ENCODE measurements at regions not wholly inside any gene's neighbourhood (a gene's known extent, or its start where the extent isn't known, plus 50 kb on each side); places are given as distances from the start of the nearest gene placed in this dataset.

DNA sequence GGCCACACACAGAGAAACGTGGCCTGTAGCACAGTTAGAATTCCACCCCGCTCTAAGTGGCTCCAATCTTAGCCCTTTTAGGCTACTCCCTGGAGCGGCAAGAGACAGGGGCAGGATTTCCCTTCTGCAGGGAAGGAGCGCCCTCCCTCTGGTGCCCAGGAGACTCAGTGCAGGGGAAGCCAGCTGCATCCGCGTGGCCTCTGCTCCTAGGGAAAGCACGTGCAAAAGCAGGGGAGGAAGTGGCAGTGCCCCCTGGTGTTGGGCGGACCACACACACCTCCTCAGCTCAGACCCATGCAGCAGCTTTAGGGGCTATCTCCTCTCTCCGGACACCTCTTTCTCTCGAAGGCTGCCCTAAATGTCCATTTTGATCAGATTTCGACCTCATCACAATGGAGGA lies 50.0 kb downstream of the SPRING1 start:
- Histone ChIP-seq H3K27me3 (replicated peaks) (no peaks in the 10 kb centered on the region), H3K27ac (no peak overlapping the region), H3K4me3 (ENCODE audit: low read depth, low read length) (no peak overlapping the region), H3K36me3 (replicated peaks) (no peaks in the 10 kb centered on the region)
- TF ChIP-seq, protein P1, sequence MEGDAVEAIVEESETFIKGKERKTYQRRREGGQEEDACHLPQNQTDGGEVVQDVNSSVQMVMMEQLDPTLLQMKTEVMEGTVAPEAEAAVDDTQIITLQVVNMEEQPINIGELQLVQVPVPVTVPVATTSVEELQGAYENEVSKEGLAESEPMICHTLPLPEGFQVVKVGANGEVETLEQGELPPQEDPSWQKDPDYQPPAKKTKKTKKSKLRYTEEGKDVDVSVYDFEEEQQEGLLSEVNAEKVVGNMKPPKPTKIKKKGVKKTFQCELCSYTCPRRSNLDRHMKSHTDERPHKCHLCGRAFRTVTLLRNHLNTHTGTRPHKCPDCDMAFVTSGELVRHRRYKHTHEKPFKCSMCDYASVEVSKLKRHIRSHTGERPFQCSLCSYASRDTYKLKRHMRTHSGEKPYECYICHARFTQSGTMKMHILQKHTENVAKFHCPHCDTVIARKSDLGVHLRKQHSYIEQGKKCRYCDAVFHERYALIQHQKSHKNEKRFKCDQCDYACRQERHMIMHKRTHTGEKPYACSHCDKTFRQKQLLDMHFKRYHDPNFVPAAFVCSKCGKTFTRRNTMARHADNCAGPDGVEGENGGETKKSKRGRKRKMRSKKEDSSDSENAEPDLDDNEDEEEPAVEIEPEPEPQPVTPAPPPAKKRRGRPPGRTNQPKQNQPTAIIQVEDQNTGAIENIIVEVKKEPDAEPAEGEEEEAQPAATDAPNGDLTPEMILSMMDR (IDR thresholded peaks at IDR 0.05; ENCODE audit: low read depth, low read length, missing control alignments): peak; percentile 57
- no peak for DNase-seq
- in situ Hi-C loops (cut with HindIII; ENCODE audit: low pct_ligation_motif_present, low sequenced_read_pairs): no loop called here

DNA sequence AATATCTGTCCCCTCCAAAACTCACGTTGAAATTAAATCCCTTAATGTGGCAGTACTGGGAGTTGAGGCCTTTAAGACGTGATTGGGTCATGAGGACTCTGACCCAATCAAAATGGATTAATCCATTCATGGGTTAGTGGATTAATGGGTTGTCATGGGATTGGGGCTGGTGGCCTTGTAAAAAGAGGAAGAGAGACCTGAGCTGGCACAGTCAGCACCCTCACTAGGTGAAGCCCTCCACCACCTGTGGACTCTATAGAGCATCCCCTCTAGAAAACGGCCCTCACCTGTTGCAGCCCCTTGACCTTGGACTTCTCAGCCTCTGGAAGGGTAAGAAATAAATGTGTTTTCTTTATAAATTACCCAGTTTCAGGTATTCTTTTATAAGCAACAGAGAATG lies 53.0 kb downstream of the SPRING1 start:
- Histone ChIP-seq H3K27me3 (replicated peaks) (no peaks in the 10 kb centered on the region), H3K4me3 (ENCODE audit: low read depth, low read length) (no peak overlapping the region), H3K27ac (no peak overlapping the region), H3K36me3 (replicated peaks) (no peaks in the 10 kb centered on the region)
- no peak for DNase-seq
- in situ Hi-C loops (cut with HindIII; ENCODE audit: low pct_ligation_motif_present, low sequenced_read_pairs): no loop called here
- TF ChIP-seq, protein P1 (IDR thresholded peaks at IDR 0.05; ENCODE audit: low read depth, low read length, missing control alignments): no peak

DNA sequence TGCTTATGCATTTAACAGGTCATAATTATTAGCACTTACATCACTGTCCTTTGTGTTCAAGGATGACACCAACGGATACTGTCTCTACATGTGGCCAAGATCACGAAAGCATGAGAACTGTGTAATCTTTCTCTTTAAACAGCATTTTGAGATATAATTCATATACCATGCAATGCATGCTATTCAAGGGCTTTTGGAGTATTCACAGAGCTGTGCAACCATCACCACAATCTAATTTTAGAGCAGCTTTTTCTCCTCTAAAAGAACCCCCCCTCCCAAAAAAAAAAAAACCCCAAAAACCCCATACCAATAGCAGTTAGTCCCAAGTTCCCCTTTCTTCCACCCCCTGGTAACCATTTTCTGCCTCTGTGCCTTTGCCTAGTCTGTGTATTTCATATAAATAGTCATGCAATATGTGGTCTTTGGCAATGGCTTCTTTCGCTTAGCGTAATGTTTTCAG lies 60.6 kb downstream of the SPRING1 start:
- H3K27ac ChIP-seq: no peak overlapping the region
- no peaks in the 10 kb centered on the region for H3K36me3 ChIP-seq (replicated peaks)
- DNase-seq: no peak
- no peak overlapping the region for H3K4me3 ChIP-seq (ENCODE audit: low read depth, low read length)
- in situ Hi-C loops (cut with HindIII; ENCODE audit: low pct_ligation_motif_present, low sequenced_read_pairs): no loop called here
- TF ChIP-seq, protein P1 (IDR thresholded peaks at IDR 0.05; ENCODE audit: low read depth, low read length, missing control alignments): no peak
- no peaks in the 10 kb centered on the region for H3K27me3 ChIP-seq (replicated peaks)

DNA sequence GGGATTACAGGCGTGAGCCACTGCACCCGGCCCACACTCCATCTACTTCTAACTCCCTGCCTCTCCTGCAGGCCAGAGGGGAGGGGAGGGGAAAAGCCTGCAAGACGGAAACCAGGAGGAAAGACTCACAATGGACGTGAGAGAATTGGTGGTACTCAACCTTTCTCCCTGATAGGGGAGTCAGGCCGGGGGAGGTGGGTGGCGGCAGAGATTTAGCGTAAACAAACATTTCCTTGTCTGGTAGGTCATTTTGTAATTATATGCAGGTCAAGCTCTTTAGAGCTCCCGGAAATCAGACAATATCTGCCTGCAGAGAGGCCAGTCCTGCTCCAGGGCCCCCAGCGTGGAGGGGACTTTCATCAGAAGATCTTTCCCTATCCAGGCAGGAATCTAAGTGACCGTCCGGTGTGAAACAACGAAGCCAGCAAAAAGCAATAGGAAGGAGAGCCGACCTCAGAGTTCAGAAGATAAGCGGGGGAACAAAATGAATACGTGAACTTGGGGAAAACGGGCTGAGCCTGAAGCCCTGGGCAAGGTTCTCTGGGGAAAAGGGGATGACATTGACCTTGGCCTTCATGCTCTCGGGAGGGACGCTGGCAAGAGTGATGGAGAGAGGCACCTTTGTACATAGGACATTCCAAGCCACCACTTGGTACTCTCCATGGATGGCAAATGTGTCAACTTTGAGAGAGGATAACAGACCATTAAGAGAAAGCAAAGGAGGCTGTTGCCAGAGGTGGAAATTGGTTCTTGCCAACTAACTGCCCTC lies 62.3 kb downstream of the SPRING1 start:
- Histone ChIP-seq H3K4me3 (ENCODE audit: low read depth, low read length) (no peak overlapping the region), H3K27ac (no peak overlapping the region), H3K36me3 (replicated peaks) (no peaks in the 10 kb centered on the region), H3K27me3 (replicated peaks) (no peaks in the 10 kb centered on the region)
- in situ Hi-C loops (cut with HindIII; ENCODE audit: low pct_ligation_motif_present, low sequenced_read_pairs): no loop called here
- DNase-seq: no peak
- TF ChIP-seq, protein P1 (IDR thresholded peaks at IDR 0.05; ENCODE audit: low read depth, low read length, missing control alignments): no peak

DNA sequence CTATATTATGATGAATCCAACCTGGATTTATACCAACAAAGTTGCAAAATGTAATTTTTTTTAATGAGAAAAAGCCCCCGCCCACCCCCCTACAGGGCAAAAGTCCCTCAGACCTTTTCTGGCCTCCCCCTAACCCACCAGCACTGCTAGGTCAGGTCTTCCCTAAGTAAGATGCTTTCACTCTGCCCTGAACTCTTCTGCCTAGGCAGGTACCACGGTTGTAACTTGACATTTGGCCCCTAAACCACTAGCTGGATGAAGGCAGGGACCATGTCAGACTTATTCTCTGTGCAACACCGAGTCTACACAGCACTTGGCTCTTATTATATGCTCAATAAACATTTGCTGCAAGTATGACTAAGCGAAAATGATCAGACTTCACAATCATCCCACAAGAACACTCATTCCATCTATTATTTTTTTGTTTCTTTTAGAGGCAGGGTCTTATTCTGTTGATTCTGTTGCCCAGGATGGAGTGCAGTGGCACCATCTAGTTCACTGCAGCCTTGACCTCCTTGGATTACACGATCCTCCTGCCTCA lies 63.2 kb downstream of the SPRING1 start:
- no peak for DNase-seq
- Histone ChIP-seq H3K27ac (no peak overlapping the region), H3K27me3 (replicated peaks) (no peaks in the 10 kb centered on the region), H3K4me3 (ENCODE audit: low read depth, low read length) (no peak overlapping the region), H3K36me3 (replicated peaks) (no peaks in the 10 kb centered on the region)
- in situ Hi-C loops (cut with HindIII; ENCODE audit: low pct_ligation_motif_present, low sequenced_read_pairs): no loop called here
- TF ChIP-seq, protein P1 (IDR thresholded peaks at IDR 0.05; ENCODE audit: low read depth, low read length, missing control alignments): no peak
